MM.1S (cell line): ENCODE measurements at regions not wholly inside any gene's neighbourhood (a gene's known extent, or its start where the extent isn't known, plus 50 kb on each side); places are given as distances from the start of the nearest gene placed in this dataset.

Source experiments
- DNase-seq: peaks from one replicate; pipeline ENCODE4 v3.0.0-alpha.2; 2015
- H2AFZ ChIP-seq: fragments of 300-600 bp; sonication (generic); 2 replicates; pipeline ENCODE4 v1.6.0; 2016; ENCODE audit warnings: antibody characterized with exemption, low read length
- H3F3A ChIP-seq: fragments of 300-600 bp; sonication (generic); 2 replicates; pipeline ENCODE4 v1.6.1; 2016; ENCODE audit warnings: mild to moderate bottlenecking, antibody characterized with exemption, low read length, moderate library complexity, mixed read lengths; ENCODE audit not compliant: insufficient read depth
- H3K27ac ChIP-seq: fragments of 300-600 bp; sonication (generic); 2 replicates; pipeline ENCODE4 v1.5.1; 2016; ENCODE audit warnings: mild to moderate bottlenecking, low read length
- H3K27me3 ChIP-seq: fragments of 300-600 bp; sonication (generic); replicated peaks from 2 replicates; pipeline ENCODE4 v1.6.0; 2016; ENCODE audit warnings: low read length; ENCODE audit not compliant: insufficient read depth
- H3K36me3 ChIP-seq: fragments of 300-600 bp; sonication (generic); replicated peaks from 2 replicates; pipeline ENCODE4 v1.6.1; 2016; ENCODE audit warnings: mild to moderate bottlenecking, low read length, mixed read lengths; ENCODE audit not compliant: insufficient read depth
- H3K4me1 ChIP-seq: fragments of 300-600 bp; sonication (generic); 2 replicates; pipeline ENCODE4 v1.6.1; 2016; ENCODE audit warnings: low read length, mixed read lengths
- H3K4me2 ChIP-seq: fragments of 300-600 bp; sonication (generic); 2 replicates; pipeline ENCODE4 v1.6.0; 2016; ENCODE audit warnings: low read depth, low read length
- H3K4me3 ChIP-seq: fragments of 300-600 bp; sonication (generic); 2 replicates; pipeline ENCODE4 v1.5.1; 2016; ENCODE audit warnings: low read length, mixed read lengths
- H3K79me2 ChIP-seq: fragments of 300-600 bp; sonication (generic); 2 replicates; pipeline ENCODE4 v1.6.1; 2016; ENCODE audit warnings: mixed run types, low read length, mixed read lengths
- H3K9ac ChIP-seq: fragments of 300-600 bp; sonication (generic); 2 replicates; pipeline ENCODE4 v1.6.1; 2016; ENCODE audit warnings: low read length, mixed read lengths
- H3K9me2 ChIP-seq: fragments of 300-600 bp; sonication (generic); replicated peaks from 2 replicates; pipeline ENCODE4 v1.6.1; 2016; ENCODE audit warnings: mild to moderate bottlenecking, low read length, mixed read lengths; ENCODE audit not compliant: insufficient read depth
- H3K9me3 ChIP-seq: fragments of 300-600 bp; sonication (generic); replicated peaks from 2 replicates; pipeline ENCODE4 v1.6.1; 2016; ENCODE audit warnings: mild to moderate bottlenecking, low read length, mixed read lengths; ENCODE audit not compliant: insufficient read depth
- H4K20me1 ChIP-seq: fragments of 300-600 bp; sonication (generic); 2 replicates; pipeline ENCODE4 v1.6.1; 2016; ENCODE audit warnings: mild to moderate bottlenecking, low read length, moderate library complexity, mixed read lengths; ENCODE audit not compliant: insufficient read depth
- CTCF ChIP-seq: fragments of 300-600 bp; sonication (generic); IDR thresholded peaks from 2 replicates; pipeline ENCODE4 v1.5.1; 2016; ENCODE audit warnings: antibody characterized with exemption, low read length, mixed read lengths
- EZH2 ChIP-seq: fragments of 300-600 bp; sonication (generic); optimal IDR thresholded peaks from 2 replicates; pipeline ENCODE3; 2017; ENCODE audit warnings: low read depth, mild to moderate bottlenecking, antibody characterized with exemption, low read length, mixed read lengths
- EZH2phosphoT487 ChIP-seq: fragments of 300-600 bp; sonication (generic); IDR thresholded peaks from 2 replicates; pipeline ENCODE4 v1.6.1; 2018; ENCODE audit warnings: antibody characterized with exemption, low read length

GRCh38 chr11:134543645-134544044 is 131.6 kb upstream of the B3GAT1 start:
- H3K9me3 ChIP-seq, result no peaks in the 10 kb centered on the region
- DNase-seq, result no peak

DNA sequence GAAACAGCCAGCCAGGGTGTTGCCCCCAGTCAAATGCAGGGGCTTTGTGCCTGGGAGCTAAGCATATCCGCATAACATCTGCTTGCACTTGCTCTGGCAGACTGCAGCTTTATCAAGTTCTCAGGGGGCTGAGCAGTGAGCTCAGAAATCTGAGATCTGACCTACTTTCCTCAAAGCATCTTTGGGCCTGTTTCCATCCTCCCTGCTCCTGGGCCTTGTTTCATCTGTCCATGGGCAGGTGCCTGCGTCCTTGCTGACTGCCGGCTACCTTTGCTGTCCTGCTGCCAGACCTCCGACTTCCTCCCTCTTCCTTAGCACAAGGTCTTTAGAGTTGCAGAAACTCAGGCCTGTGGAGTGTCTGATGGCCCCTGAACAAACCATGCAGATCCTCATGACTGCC is 131.2 kb upstream of the B3GAT1 start:
- DNase-seq, result no peak
- H3K79me2 ChIP-seq, result no peaks in the 10 kb centered on the region
- TF ChIP-seq CTCF, result no peak
- TF ChIP-seq EZH2phosphoT487, result no peak
- H3K36me3 ChIP-seq, result no peaks in the 10 kb centered on the region
- H3K27me3 ChIP-seq, result no peaks in the 10 kb centered on the region
- H3F3A ChIP-seq, result no peaks in the 10 kb centered on the region
- no peak overlapping the region for H3K4me2 ChIP-seq
- H3K27ac ChIP-seq, result no peak overlapping the region
- H2AFZ ChIP-seq, result no peak overlapping the region
- no peaks in the 10 kb centered on the region for H4K20me1 ChIP-seq
- H3K9me2 ChIP-seq, result no peaks in the 10 kb centered on the region
- no peak overlapping the region for H3K9ac ChIP-seq
- H3K4me1 ChIP-seq, result no peaks in the 10 kb centered on the region
- no peaks in the 10 kb centered on the region for H3K9me3 ChIP-seq
- no peak overlapping the region for H3K4me3 ChIP-seq

More at GRCh38 chr11:134543645-134544044, 131.6 kb upstream of the B3GAT1 start:
- no peaks in the 10 kb centered on the region for H4K20me1 ChIP-seq
- no peaks in the 10 kb centered on the region for H3K4me1 ChIP-seq
- no peak for TF ChIP-seq EZH2phosphoT487
- TF ChIP-seq CTCF, result no peak
- no peak for TF ChIP-seq EZH2
- H3K36me3 ChIP-seq, result no peaks in the 10 kb centered on the region
- no peak overlapping the region for H3K27ac ChIP-seq
- H3K9ac ChIP-seq, result no peak overlapping the region
- H3K9me2 ChIP-seq, result no peaks in the 10 kb centered on the region
- H3K79me2 ChIP-seq, result no peaks in the 10 kb centered on the region
- H3F3A ChIP-seq, result no peaks in the 10 kb centered on the region
- no peaks in the 10 kb centered on the region for H3K27me3 ChIP-seq
- no peak overlapping the region for H3K4me2 ChIP-seq
- no peak overlapping the region for H3K4me3 ChIP-seq
- no peak overlapping the region for H2AFZ ChIP-seq

DNA sequence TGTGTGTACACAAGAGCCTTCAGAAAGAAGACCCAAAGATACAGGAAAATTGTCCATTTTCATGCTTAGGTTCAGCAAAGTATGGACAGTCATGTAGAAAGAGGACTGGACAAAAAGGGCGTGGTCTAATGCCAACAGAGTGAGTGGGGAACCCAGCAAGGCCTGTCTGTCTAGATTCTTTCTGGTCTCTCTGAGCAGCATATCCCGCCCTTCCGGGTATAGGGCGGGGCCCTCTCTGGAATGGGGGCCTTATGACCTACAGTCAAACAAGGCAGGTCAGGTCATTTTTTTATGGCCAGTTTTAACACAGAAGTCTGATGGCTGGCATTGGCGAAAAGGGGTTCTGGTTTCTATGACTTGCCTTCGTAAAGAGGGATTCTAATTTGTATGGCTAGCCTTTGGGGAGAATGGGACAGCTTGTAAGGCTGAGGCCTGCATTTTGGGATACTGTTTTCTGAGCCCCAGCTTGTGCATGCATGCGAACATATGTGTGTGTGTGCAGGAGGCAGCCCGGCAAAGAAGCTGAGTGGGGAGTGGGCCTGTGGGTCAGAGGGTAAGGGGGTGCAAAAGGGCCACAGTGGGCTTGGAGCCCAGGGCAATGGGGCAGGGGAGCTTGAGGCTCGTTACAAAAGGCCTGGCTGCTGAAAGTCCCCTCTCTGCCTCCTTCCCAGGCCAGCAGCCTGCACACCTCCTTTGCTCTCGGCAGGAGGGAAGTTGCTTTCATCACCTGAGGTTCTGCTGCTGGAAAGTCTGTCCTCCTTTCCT is 130.5 kb upstream of the B3GAT1 start:
- H2AFZ ChIP-seq, result no peak overlapping the region
- H3K4me3 ChIP-seq, result no peak overlapping the region
- no peak overlapping the region for H3K27ac ChIP-seq
- H4K20me1 ChIP-seq, result no peaks in the 10 kb centered on the region
- H3K4me1 ChIP-seq, result no peaks in the 10 kb centered on the region
- no peak for DNase-seq
- no peaks in the 10 kb centered on the region for H3K27me3 ChIP-seq
- H3K9me2 ChIP-seq, result no peaks in the 10 kb centered on the region
- H3K36me3 ChIP-seq, result no peaks in the 10 kb centered on the region
- no peaks in the 10 kb centered on the region for H3F3A ChIP-seq
- no peaks in the 10 kb centered on the region for H3K9me3 ChIP-seq
- H3K4me2 ChIP-seq, result no peak overlapping the region
- no peak overlapping the region for H3K9ac ChIP-seq
- TF ChIP-seq EZH2phosphoT487 (no peak), CTCF (no peak), EZH2 (no peak)
- H3K79me2 ChIP-seq, result no peaks in the 10 kb centered on the region
